ENCODE measurements at regions not wholly inside any gene's neighbourhood (a gene's known extent, or its start where the extent isn't known, plus 50 kb on each side); places are given as distances from the start of the nearest gene placed in this dataset.

DNA sequence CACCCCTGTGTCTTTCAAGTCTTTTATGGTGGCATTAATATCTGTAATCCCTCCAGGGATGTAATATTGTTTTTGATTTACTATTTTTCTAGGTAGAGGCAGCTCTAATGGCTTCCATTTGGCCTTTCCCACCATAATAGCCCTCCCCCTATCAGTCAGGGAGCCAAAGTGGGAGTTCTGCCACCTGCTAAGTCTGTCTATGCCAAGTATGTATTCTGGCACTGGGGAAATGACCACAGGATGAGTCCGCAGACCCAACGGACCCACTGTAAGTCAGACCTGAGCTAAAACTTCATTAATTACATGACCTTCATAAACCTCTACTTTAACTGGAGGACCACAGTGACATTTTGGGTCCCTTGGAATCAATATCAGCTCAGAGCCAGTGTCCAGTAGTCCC is 77.1 kb downstream of the GBP6 start:
- ATAC-seq (ENCODE audit: low read depth) (no peak), DNase-seq (no peak)
- no peaks in the 10 kb centered on the region for H3K36me3 ChIP-seq (ENCODE audit: control insufficient read depth, insufficient read depth, low read length)
- H3K4me2 ChIP-seq (ENCODE audit: low read depth, low read length): no peak overlapping the region
- no peak overlapping the region for H2AK9ac ChIP-seq (replicated peaks; ENCODE audit: low read depth, low read length, poor library complexity)
- H3K56ac ChIP-seq (ENCODE audit: extremely low read depth, insufficient read depth, low read length): no peak overlapping the region
- no peak for TF ChIP-seq FOS (IDR thresholded peaks at IDR 0.05; ENCODE audit: low read depth, low read length)
- no peak for TF ChIP-seq SMC3 (IDR thresholded peaks at IDR 0.05; ENCODE audit: low read depth, low read length)
- no peak for TF ChIP-seq BHLHE40 (IDR thresholded peaks at IDR 0.05; ENCODE audit: low read depth, low read length)
- no peak for TF ChIP-seq MAFK (IDR thresholded peaks at IDR 0.05; ENCODE audit: low read depth, low read length)
- no peak for TF ChIP-seq MAZ (IDR thresholded peaks at IDR 0.05; ENCODE audit: borderline replicate concordance, low read depth, low read length)
- no peak for TF ChIP-seq RAD21 (IDR thresholded peaks at IDR 0.05; ENCODE audit: low read length)
- no peak for TF ChIP-seq CHD1 (IDR thresholded peaks at IDR 0.05; ENCODE audit: low read depth, low read length)
- TF ChIP-seq, protein P1, sequence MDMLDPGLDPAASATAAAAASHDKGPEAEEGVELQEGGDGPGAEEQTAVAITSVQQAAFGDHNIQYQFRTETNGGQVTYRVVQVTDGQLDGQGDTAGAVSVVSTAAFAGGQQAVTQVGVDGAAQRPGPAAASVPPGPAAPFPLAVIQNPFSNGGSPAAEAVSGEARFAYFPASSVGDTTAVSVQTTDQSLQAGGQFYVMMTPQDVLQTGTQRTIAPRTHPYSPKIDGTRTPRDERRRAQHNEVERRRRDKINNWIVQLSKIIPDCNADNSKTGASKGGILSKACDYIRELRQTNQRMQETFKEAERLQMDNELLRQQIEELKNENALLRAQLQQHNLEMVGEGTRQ (IDR thresholded peaks at IDR 0.05; ENCODE audit: low read depth, low read length): no peak
- no peak for TF ChIP-seq CEBPB (IDR thresholded peaks at IDR 0.05; ENCODE audit: low read depth, low read length)
- TF ChIP-seq, protein P2, sequence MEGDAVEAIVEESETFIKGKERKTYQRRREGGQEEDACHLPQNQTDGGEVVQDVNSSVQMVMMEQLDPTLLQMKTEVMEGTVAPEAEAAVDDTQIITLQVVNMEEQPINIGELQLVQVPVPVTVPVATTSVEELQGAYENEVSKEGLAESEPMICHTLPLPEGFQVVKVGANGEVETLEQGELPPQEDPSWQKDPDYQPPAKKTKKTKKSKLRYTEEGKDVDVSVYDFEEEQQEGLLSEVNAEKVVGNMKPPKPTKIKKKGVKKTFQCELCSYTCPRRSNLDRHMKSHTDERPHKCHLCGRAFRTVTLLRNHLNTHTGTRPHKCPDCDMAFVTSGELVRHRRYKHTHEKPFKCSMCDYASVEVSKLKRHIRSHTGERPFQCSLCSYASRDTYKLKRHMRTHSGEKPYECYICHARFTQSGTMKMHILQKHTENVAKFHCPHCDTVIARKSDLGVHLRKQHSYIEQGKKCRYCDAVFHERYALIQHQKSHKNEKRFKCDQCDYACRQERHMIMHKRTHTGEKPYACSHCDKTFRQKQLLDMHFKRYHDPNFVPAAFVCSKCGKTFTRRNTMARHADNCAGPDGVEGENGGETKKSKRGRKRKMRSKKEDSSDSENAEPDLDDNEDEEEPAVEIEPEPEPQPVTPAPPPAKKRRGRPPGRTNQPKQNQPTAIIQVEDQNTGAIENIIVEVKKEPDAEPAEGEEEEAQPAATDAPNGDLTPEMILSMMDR (conservative IDR thresholded peaks at IDR 0.05; ENCODE audit: low read depth, low read length): no peak
- no peak overlapping the region for H2BK15ac ChIP-seq (ENCODE audit: low read depth, low read length)
- dilution Hi-C loops (cut with HindIII; ENCODE audit: low sequenced_read_pairs, unreplicated experiment) (no loop called here), in situ Hi-C loops (cut with MboI; ENCODE audit: low sequenced_read_pairs) (no loop called here), intact Hi-C loops (cut with micrococcal nuclease) (no loop called here)
- no peak overlapping the region for H3K9ac ChIP-seq (ENCODE audit: low read depth, low read length)
- BruUV-seq (replicated peaks): no TSS peak
- ChIA-PET POLR2A (ENCODE audit: unreplicated experiment) (no interaction called here), CTCF (no interaction called here)
- no peak overlapping the region for H2BK20ac ChIP-seq (ENCODE audit: low read depth, low read length)
- H4K91ac ChIP-seq (ENCODE audit: insufficient read depth, low read depth, low read length): no peak overlapping the region
- no peak overlapping the region for H4K5ac ChIP-seq (ENCODE audit: low read depth, low read length)
- no peaks in the 10 kb centered on the region for H3K9me1 ChIP-seq (ENCODE audit: insufficient read depth, low read length)
- H3K4ac ChIP-seq (ENCODE audit: low read depth, low read length): no peak overlapping the region
- no peaks in the 10 kb centered on the region for H4K20me1 ChIP-seq (ENCODE audit: insufficient read depth, low read length)
- H3K9me3 ChIP-seq (ENCODE audit: control insufficient read depth, insufficient read depth, low read length): no peaks in the 10 kb centered on the region; the same call in 1 of the 2 replicates
- H3K4me3 ChIP-seq (ENCODE audit: insufficient read depth, low read depth, low read length): no peak overlapping the region
- H2BK5ac ChIP-seq (ENCODE audit: low read depth, low read length, poor library complexity, severe bottlenecking): no peak overlapping the region
- H2AK5ac ChIP-seq (ENCODE audit: low read depth, low read length): no peak overlapping the region
- H2AFZ ChIP-seq (replicated peaks; ENCODE audit: low read length, poor library complexity): no peak overlapping the region
- no CpG with 5 or more reads among the region's 2 CpGs for WGBS, 2 experiments (ENCODE audit: extremely low coverage in 2 of 2, insufficient read length in 1 of 2)
- H3K27me3 ChIP-seq (ENCODE audit: control insufficient read depth, insufficient read depth, low read length): no peaks in the 10 kb centered on the region
- H3K18ac ChIP-seq (ENCODE audit: low read depth, low read length): no peak overlapping the region
- no peak overlapping the region for H3K14ac ChIP-seq (replicated peaks; ENCODE audit: low read depth, low read length)
- no peak overlapping the region for H4K8ac ChIP-seq (ENCODE audit: low read depth in 2 of 2, low read length in 2 of 2)
- H2BK120ac ChIP-seq (ENCODE audit: low read depth, low read length): no peak overlapping the region
- no peaks in the 10 kb centered on the region for H3K4me1 ChIP-seq (ENCODE audit: control insufficient read depth, insufficient read depth, low read length)
- H3K27ac ChIP-seq (ENCODE audit: insufficient read depth, low read length): no peak overlapping the region
- H3K79me1 ChIP-seq (ENCODE audit: low read depth in 1 of 2, low read length in 2 of 2): no peaks in the 10 kb centered on the region
- no peak overlapping the region for H3K23ac ChIP-seq (ENCODE audit: low read depth, low read length)
